Globus pallidus (tissue), 1 donor: ENCODE measurements at regions not wholly inside any gene's neighbourhood (a gene's known extent, or its start where the extent isn't known, plus 50 kb on each side); places are given as distances from the start of the nearest gene placed in this dataset.

Experiments
- DNase-seq: peaks from one replicate; pipeline ENCODE4 v3.0.0-alpha.2; 2015; ENCODE audit warnings: low spot score

- DNase-seq = no peak
These were observed 315.5 kb downstream of the ZPLD1 start for GRCh38 chr3:102750322-102750721.

- no peak for DNase-seq
These were observed 319.1 kb downstream of the ZPLD1 start for GRCh38 chr3:102753901-102754300.

GRCh38 chr3:102756706-102757105 is 321.9 kb downstream of the ZPLD1 start:
- no peak for DNase-seq

- DNase-seq = no peak
These were observed 323.1 kb downstream of the ZPLD1 start for GRCh38 chr3:102757950-102758349.

- no peak for DNase-seq
These were observed 327.0 kb downstream of the ZPLD1 start for GRCh38 chr3:102761766-102762165.

GRCh38 chr3:102790747-102791325 is 356.0 kb downstream of the ZPLD1 start:
- no peak for DNase-seq

- no peak for DNase-seq
These were observed 357.1 kb downstream of the ZPLD1 start for GRCh38 chr3:102791641-102792589.

- DNase-seq = no peak
These were observed 362.0 kb downstream of the ZPLD1 start for GRCh38 chr3:102796804-102797203.

- DNase-seq = no peak
These were observed 368.1 kb downstream of the ZPLD1 start for GRCh38 chr3:102802819-102803420.

- DNase-seq = no peak
These were observed 376.1 kb downstream of the ZPLD1 start for GRCh38 chr3:102810937-102811336.

- DNase-seq = no peak
These were observed 391.8 kb downstream of the ZPLD1 start for GRCh38 chr3:102826636-102827035.

- no peak for DNase-seq
These were observed 392.6 kb downstream of the ZPLD1 start for GRCh38 chr3:102827386-102827785.

GRCh38 chr3:102830415-102830814 is 395.6 kb downstream of the ZPLD1 start:
- no peak for DNase-seq

GRCh38 chr3:102841866-102842265 is 407.1 kb downstream of the ZPLD1 start:
- no peak for DNase-seq

GRCh38 chr3:102866845-102867244 is 432.0 kb downstream of the ZPLD1 start:
- DNase-seq = no peak

- DNase-seq = no peak
These were observed 448.7 kb downstream of the ZPLD1 start for GRCh38 chr3:102883515-102883914.

GRCh38 chr3:102885289-102885688 is 450.5 kb downstream of the ZPLD1 start:
- no peak for DNase-seq

- no peak for DNase-seq
These were observed 452.6 kb downstream of the ZPLD1 start for GRCh38 chr3:102887431-102887830.

- DNase-seq = no peak
These were observed 462.2 kb downstream of the ZPLD1 start for GRCh38 chr3:102896851-102897621.

- no peak for DNase-seq
These were observed 469.8 kb downstream of the ZPLD1 start for GRCh38 chr3:102904629-102905028.

- no peak for DNase-seq
These were observed 471.0 kb downstream of the ZPLD1 start for GRCh38 chr3:102905811-102906210.

- no peak for DNase-seq
These were observed 472.0 kb downstream of the ZPLD1 start for GRCh38 chr3:102906818-102907217.
